ENCODE measurements at regions not wholly inside any gene's neighbourhood (a gene's known extent, or its start where the extent isn't known, plus 50 kb on each side); places are given as distances from the start of the nearest gene placed in this dataset.

GRCh38 chr2:117409443-117409842 lies 405.0 kb upstream of the DDX18 start:
- Histone ChIP-seq H3K9ac (replicated peaks; ENCODE audit: extremely low read depth, insufficient read depth, low read length) (no peak overlapping the region), H4K20me1 (replicated peaks; ENCODE audit: control insufficient read depth, extremely low read depth, insufficient read depth, low read length) (no peaks in the 10 kb centered on the region), H3K27ac (ENCODE audit: insufficient read depth, low read depth, low read length) (no peak overlapping the region), H3K9me1 (replicated peaks; ENCODE audit: control insufficient read depth, extremely low read depth, insufficient read depth, low read length) (no peaks in the 10 kb centered on the region), H3K4me2 (ENCODE audit: insufficient read depth, low read length) (no peak overlapping the region), H3K79me2 (ENCODE audit: control insufficient read depth, insufficient read depth, low read length) (no peaks in the 10 kb centered on the region), H3K9me3 (replicated peaks; ENCODE audit: control insufficient read depth, insufficient read depth, low read length) (no peaks in the 10 kb centered on the region), H3K4me1 (ENCODE audit: control insufficient read depth, extremely low read depth, insufficient read depth, low read length) (no peaks in the 10 kb centered on the region), H3K27me3 (ENCODE audit: control insufficient read depth in 2 of 2, insufficient read depth in 2 of 2, low read length in 2 of 2) (no peaks in the 10 kb centered on the region), H2AFZ (ENCODE audit: low read depth, low read length) (no peak overlapping the region), H3K4me3 (replicated peaks in 1 of 3; ENCODE audit: insufficient read depth in 1 of 3, low read depth in 1 of 3, low read length in 3 of 3) (no peak overlapping the region), H3K36me3 (ENCODE audit: control insufficient read depth in 2 of 2, extremely low read depth in 1 of 2, insufficient read depth in 2 of 2, low read length in 2 of 2) (no peaks in the 10 kb centered on the region)
- dilution Hi-C loops (cut with MboI; ENCODE audit: extremely low pct_ligation_motif_present, low sequenced_read_pairs), result no loop called here
- CTCF ChIA-PET, result no interaction called here
- no peak for DNase-seq (ENCODE audit: low read depth, low spot score)
- no peak for FAIRE-seq
- intact Hi-C loops (cut with micrococcal nuclease), result loop anchor here (1.0 kb wide), 1 partner anchor 15 kb away; no protein-coding TSS in a partner anchor
- TF ChIP-seq GATA2 (IDR thresholded peaks at IDR 0.05; ENCODE audit: insufficient read depth, insufficient read length, low read depth, low read length) (no peak), EZH2 (IDR thresholded peaks at IDR 0.05; ENCODE audit: borderline replicate concordance, low read depth, low read length, severe bottlenecking) (no peak), POLR2A (IDR thresholded peaks at IDR 0.05; ENCODE audit: low read depth, low read length) (no peak), FOS (IDR thresholded peaks at IDR 0.05; ENCODE audit: borderline replicate concordance, insufficient read depth, low read length) (no peak)
- POLR2A ChIA-PET, result no interaction called here
- no TSS peak for BruUV-seq (replicated peaks)

DNA sequence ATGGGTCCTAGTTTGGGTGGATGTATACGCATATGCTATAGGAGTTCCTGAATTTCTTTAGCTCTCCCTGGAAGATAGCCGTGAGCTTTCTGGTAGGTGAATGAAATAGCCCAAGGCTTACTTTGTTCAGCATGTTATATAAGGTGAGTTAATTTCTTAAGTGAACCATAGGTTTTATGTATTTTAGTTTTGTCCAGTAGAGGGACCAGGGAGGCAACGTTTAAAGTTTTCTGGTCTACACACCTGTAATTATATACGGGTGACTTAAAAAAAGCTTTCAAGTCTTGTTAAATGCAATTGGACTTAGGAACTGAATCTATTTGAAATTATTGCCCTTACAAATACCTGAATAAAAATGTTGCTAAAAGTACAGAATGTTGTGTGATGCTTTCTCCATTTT lies 402.5 kb upstream of the DDX18 start:
- intact Hi-C loops (cut with micrococcal nuclease), result no loop called here
- Histone ChIP-seq H3K4me3 (replicated peaks in 1 of 3; ENCODE audit: insufficient read depth in 1 of 3, low read depth in 1 of 3, low read length in 3 of 3) (no peak overlapping the region), H3K79me2 (ENCODE audit: control insufficient read depth, insufficient read depth, low read length) (no peaks in the 10 kb centered on the region), H2AFZ (ENCODE audit: low read depth, low read length) (no peak overlapping the region), H3K36me3 (ENCODE audit: control insufficient read depth in 2 of 2, extremely low read depth in 1 of 2, insufficient read depth in 2 of 2, low read length in 2 of 2) (no peaks in the 10 kb centered on the region), H3K9me1 (replicated peaks; ENCODE audit: control insufficient read depth, extremely low read depth, insufficient read depth, low read length) (no peaks in the 10 kb centered on the region), H3K27ac (ENCODE audit: insufficient read depth, low read depth, low read length) (no peak overlapping the region), H4K20me1 (replicated peaks; ENCODE audit: control insufficient read depth, extremely low read depth, insufficient read depth, low read length) (no peaks in the 10 kb centered on the region), H3K4me2 (ENCODE audit: insufficient read depth, low read length) (no peak overlapping the region), H3K4me1 (ENCODE audit: control insufficient read depth, extremely low read depth, insufficient read depth, low read length) (no peaks in the 10 kb centered on the region), H3K9me3 (replicated peaks; ENCODE audit: control insufficient read depth, insufficient read depth, low read length) (no peaks in the 10 kb centered on the region), H3K9ac (replicated peaks; ENCODE audit: extremely low read depth, insufficient read depth, low read length) (no peak overlapping the region), H3K27me3 (ENCODE audit: control insufficient read depth in 2 of 2, insufficient read depth in 2 of 2, low read length in 2 of 2) (no peaks in the 10 kb centered on the region)
- CTCF ChIA-PET, result no interaction called here
- dilution Hi-C loops (cut with MboI; ENCODE audit: extremely low pct_ligation_motif_present, low sequenced_read_pairs), result no loop called here
- DNase-seq (ENCODE audit: low read depth, low spot score) (no peak), FAIRE-seq (no peak)
- no TSS peak for BruUV-seq (replicated peaks)
- POLR2A ChIA-PET, result no interaction called here
- TF ChIP-seq POLR2A (IDR thresholded peaks at IDR 0.05; ENCODE audit: low read depth, low read length), result no peak
- TF ChIP-seq, protein P1, sequence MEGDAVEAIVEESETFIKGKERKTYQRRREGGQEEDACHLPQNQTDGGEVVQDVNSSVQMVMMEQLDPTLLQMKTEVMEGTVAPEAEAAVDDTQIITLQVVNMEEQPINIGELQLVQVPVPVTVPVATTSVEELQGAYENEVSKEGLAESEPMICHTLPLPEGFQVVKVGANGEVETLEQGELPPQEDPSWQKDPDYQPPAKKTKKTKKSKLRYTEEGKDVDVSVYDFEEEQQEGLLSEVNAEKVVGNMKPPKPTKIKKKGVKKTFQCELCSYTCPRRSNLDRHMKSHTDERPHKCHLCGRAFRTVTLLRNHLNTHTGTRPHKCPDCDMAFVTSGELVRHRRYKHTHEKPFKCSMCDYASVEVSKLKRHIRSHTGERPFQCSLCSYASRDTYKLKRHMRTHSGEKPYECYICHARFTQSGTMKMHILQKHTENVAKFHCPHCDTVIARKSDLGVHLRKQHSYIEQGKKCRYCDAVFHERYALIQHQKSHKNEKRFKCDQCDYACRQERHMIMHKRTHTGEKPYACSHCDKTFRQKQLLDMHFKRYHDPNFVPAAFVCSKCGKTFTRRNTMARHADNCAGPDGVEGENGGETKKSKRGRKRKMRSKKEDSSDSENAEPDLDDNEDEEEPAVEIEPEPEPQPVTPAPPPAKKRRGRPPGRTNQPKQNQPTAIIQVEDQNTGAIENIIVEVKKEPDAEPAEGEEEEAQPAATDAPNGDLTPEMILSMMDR (IDR thresholded peaks at IDR 0.05; ENCODE audit: extremely low read depth in 1 of 2, insufficient read depth in 1 of 2, low read depth in 1 of 2, low read length in 2 of 2), result no peak
- TF ChIP-seq POLR2AphosphoS5 (IDR thresholded peaks at IDR 0.05; ENCODE audit: insufficient read depth, low read depth, low read length), result no peak
- no peak for TF ChIP-seq JUN (IDR thresholded peaks at IDR 0.05; ENCODE audit: borderline replicate concordance, insufficient read depth, insufficient read length, low read depth)
